ENCODE measurements at regions not wholly inside any gene's neighbourhood (a gene's known extent, or its start where the extent isn't known, plus 50 kb on each side); places are given as distances from the start of the nearest gene placed in this dataset.

DNA sequence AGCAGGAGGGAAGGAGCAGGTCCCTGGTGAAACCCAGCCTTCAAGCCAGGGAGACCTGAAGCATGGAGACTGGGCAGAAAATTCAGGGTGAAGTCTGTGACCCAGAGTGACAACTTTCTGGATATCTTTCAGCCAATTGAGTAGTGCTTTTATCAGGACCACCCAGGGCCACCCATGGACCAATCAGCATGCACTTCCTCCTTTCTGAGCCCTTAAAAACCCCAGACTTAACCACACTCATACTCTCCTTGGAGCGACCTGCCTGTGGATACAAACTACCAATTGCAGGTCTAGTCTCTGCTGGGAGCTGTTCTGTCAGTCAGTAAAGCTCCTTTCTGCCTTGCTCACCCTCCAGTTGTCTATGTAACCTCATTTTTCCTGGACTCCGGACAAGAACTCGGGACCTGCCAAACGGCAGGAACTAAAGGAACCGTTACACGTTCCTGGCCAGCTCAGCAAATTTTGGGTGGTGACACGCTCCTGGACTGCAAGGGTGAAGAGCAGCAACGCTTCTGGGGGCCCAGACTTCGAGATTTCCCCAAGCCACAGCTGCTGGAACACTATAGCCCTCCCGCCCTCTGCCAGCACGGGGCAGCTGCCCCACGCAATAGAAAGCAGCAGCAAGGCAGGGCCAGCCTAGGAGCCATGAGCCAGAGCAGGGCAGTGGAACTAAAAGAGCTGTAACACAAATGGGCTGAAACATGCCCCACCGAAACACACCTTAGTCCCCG lies 1183.4 kb downstream of the AMY1C start:
- DNase-seq (ENCODE audit: low read depth) = no peak
- no peak overlapping the region for H3K4me3 ChIP-seq (ENCODE audit: low read depth, low read length)
- in situ Hi-C loops (cut with HindIII; ENCODE audit: low sequenced_read_pairs) = no loop called here
- TF ChIP-seq, protein P1, sequence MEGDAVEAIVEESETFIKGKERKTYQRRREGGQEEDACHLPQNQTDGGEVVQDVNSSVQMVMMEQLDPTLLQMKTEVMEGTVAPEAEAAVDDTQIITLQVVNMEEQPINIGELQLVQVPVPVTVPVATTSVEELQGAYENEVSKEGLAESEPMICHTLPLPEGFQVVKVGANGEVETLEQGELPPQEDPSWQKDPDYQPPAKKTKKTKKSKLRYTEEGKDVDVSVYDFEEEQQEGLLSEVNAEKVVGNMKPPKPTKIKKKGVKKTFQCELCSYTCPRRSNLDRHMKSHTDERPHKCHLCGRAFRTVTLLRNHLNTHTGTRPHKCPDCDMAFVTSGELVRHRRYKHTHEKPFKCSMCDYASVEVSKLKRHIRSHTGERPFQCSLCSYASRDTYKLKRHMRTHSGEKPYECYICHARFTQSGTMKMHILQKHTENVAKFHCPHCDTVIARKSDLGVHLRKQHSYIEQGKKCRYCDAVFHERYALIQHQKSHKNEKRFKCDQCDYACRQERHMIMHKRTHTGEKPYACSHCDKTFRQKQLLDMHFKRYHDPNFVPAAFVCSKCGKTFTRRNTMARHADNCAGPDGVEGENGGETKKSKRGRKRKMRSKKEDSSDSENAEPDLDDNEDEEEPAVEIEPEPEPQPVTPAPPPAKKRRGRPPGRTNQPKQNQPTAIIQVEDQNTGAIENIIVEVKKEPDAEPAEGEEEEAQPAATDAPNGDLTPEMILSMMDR (IDR thresholded peaks at IDR 0.05; ENCODE audit: low read depth, low read length, missing control alignments) = no peak

- in situ Hi-C loops (cut with HindIII; ENCODE audit: low sequenced_read_pairs) = no loop called here
- H3K4me3 ChIP-seq (ENCODE audit: low read depth, low read length) = no peak overlapping the region
- TF ChIP-seq, protein P1 (IDR thresholded peaks at IDR 0.05; ENCODE audit: low read depth, low read length, missing control alignments) = no peak
- DNase-seq (ENCODE audit: low read depth) = no peak
Measured at GRCh38 chr1:104933846-104934245, 1184.1 kb downstream of the AMY1C start.

- no peak overlapping the region for H3K4me3 ChIP-seq (ENCODE audit: low read depth, low read length)
- in situ Hi-C loops (cut with HindIII; ENCODE audit: low sequenced_read_pairs) = no loop called here
- no peak for DNase-seq (ENCODE audit: low read depth)
- TF ChIP-seq, protein P1 (IDR thresholded peaks at IDR 0.05; ENCODE audit: low read depth, low read length, missing control alignments) = no peak
Measured at GRCh38 chr1:104945406-104945805, 1195.7 kb downstream of the AMY1C start.

DNA sequence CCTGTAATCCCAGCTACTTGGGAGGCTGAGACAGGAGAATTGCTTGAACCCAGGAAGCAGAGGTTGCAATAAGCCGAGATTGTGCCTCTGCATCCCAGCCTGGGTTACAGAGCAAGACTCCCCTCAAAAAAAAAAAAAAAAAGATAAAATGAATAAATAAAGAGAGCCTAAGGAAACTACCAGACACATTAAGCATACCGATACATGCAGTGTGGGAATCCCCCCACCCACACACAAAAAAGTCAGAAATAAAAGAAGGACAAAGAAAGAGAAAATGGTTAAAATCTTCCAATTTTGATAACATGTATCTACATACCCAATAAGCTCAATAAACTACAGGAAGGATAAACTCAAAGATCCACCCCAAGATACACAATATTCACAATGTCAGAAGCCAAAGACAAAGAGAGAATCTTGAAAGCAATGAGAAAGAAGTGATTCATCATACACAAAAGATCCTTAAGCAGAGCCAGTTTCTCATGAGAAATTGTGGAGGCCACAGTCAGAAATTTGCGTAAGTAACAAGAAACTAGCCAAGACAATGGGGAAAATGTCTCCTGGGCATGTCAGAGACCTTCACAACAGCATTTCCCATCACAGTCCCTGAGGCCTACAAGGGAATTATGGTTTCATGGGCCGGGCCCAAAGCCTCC lies 1197.0 kb downstream of the AMY1C start:
- no peak for DNase-seq (ENCODE audit: low read depth)
- no peak overlapping the region for H3K4me3 ChIP-seq (ENCODE audit: low read depth, low read length)
- in situ Hi-C loops (cut with HindIII; ENCODE audit: low sequenced_read_pairs) = no loop called here
- TF ChIP-seq, protein P1 (IDR thresholded peaks at IDR 0.05; ENCODE audit: low read depth, low read length, missing control alignments) = no peak

- in situ Hi-C loops (cut with HindIII; ENCODE audit: low sequenced_read_pairs) = no loop called here
- TF ChIP-seq, protein P1 (IDR thresholded peaks at IDR 0.05; ENCODE audit: low read depth, low read length, missing control alignments) = no peak
- DNase-seq (ENCODE audit: low read depth) = no peak
- H3K4me3 ChIP-seq (ENCODE audit: low read depth, low read length) = no peak overlapping the region
Measured at GRCh38 chr1:104953555-104953954, 1203.9 kb downstream of the AMY1C start.

GRCh38 chr1:104973516-104973915 lies 1223.8 kb downstream of the AMY1C start:
- H3K4me3 ChIP-seq (ENCODE audit: low read depth, low read length) = no peak overlapping the region
- in situ Hi-C loops (cut with HindIII; ENCODE audit: low sequenced_read_pairs) = no loop called here
- TF ChIP-seq, protein P1 (IDR thresholded peaks at IDR 0.05; ENCODE audit: low read depth, low read length, missing control alignments) = no peak
- DNase-seq (ENCODE audit: low read depth) = no peak
